ENCODE measurements at regions not wholly inside any gene's neighbourhood (a gene's known extent, or its start where the extent isn't known, plus 50 kb on each side); places are given as distances from the start of the nearest gene placed in this dataset.

DNA sequence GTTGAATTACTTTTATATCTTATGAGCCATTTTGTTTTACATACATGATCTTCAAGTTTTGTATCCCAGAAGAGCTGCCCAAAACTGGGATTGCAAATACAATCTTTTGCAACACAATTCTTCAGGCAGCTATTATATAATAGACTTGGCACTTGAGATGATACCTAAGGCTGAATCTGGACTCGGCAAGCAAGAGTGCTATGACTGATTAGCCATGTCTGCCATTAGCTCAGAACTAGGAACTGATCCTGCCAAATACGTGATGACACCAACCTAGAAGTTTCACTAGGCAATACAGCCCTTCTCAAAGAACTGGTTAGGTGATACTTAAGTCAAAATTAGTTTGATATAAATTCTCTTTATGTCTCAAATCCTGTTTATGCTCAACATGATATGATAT, 619.6 kb downstream of the CPS1 start:
- ATAC-seq (no peak), FAIRE-seq (no peak), DNase-seq (ENCODE audit: low read depth in 1 of 2, low spot score in 1 of 2) (no peak)
- H3K9me3 ChIP-seq = no peaks in the 10 kb centered on the region
- CTCF ChIA-PET = no interaction called here
- no peak overlapping the region for H3K4me2 ChIP-seq
- WGBS (ENCODE audit: missing lambda C conversion rate) = 20% methylated on average over 2 of the region's 2 CpGs
- no peaks in the 10 kb centered on the region for H3K4me1 ChIP-seq
- POLR2A ChIA-PET = no interaction called here
- TF ChIP-seq CHD4 (IDR thresholded peaks at IDR 0.05; ENCODE audit: borderline replicate concordance) = no peak
- no peak for TF ChIP-seq KDM5A (IDR thresholded peaks at IDR 0.05)
- TF ChIP-seq HOXA7 (CRISPR knock-in tag; IDR thresholded peaks at IDR 0.05) = no peak
- TF ChIP-seq ZC3H11A (IDR thresholded peaks at IDR 0.05) = no peak
- TF ChIP-seq CEBPB (IDR thresholded peaks at IDR 0.05) = no peak
- no peak for TF ChIP-seq MAZ (IDR thresholded peaks at IDR 0.05; ENCODE audit: borderline replicate concordance, low read depth, low read length)
- no peak for TF ChIP-seq TFCP2L1 (CRISPR knock-in tag; IDR thresholded peaks at IDR 0.05)
- TF ChIP-seq EHF (CRISPR knock-in tag; IDR thresholded peaks at IDR 0.05) = no peak
- TF ChIP-seq, protein P1, sequence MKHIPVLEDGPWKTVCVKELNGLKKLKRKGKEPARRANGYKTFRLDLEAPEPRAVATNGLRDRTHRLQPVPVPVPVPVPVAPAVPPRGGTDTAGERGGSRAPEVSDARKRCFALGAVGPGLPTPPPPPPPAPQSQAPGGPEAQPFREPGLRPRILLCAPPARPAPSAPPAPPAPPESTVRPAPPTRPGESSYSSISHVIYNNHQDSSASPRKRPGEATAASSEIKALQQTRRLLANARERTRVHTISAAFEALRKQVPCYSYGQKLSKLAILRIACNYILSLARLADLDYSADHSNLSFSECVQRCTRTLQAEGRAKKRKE (CRISPR knock-in tag; IDR thresholded peaks at IDR 0.05; ENCODE audit: low read depth) = no peak
- TF ChIP-seq, protein P2, sequence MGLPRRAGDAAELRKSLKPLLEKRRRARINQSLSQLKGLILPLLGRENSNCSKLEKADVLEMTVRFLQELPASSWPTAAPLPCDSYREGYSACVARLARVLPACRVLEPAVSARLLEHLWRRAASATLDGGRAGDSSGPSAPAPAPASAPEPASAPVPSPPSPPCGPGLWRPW (IDR thresholded peaks at IDR 0.05) = no peak
- no peak for TF ChIP-seq RFX5 (IDR thresholded peaks at IDR 0.05)
- TF ChIP-seq, protein P3, sequence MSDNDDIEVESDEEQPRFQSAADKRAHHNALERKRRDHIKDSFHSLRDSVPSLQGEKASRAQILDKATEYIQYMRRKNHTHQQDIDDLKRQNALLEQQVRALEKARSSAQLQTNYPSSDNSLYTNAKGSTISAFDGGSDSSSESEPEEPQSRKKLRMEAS (IDR thresholded peaks at IDR 0.05) = no peak
- no peak for TF ChIP-seq PHF8 (IDR thresholded peaks at IDR 0.05; ENCODE audit: borderline replicate concordance, low read depth)
- TF ChIP-seq POLR2A (IDR thresholded peaks at IDR 0.05; ENCODE audit: low read length) = no peak
- no peak for TF ChIP-seq HOXB13 (CRISPR knock-in tag; IDR thresholded peaks at IDR 0.05; ENCODE audit: low read depth)
- TF ChIP-seq FOXS1 (CRISPR knock-in tag; IDR thresholded peaks at IDR 0.05) = no peak
- H3K27ac ChIP-seq = no peak overlapping the region
- no peak overlapping the region for H3K4me3 ChIP-seq

DNA sequence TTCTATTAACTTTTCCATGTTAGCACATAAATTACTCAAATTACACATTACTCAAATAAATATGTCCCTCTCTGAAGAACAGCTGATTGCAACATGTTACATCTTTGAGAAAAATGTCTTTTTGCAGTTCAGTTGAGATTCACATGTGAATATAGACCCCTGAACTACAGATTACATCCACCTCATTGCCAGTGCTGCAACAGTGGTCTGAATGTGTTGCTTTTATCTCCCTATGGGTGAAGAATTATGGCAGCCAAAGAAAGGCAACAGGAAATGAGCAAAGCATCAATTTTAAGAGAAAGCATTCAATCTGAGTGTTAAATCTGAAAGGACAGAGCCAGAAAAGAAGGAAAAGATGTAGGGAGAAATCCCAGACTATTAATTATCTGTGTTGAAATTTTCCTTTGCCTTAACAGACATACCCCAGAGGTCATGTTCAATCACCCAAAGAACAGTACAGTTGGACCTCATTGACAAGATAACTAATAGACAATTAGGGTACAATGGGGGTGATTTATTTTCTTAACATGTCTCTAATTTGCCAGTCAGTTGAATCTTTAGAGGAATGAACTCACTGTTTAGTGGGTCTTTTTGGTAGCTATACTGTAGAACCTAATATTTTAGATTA, 620.2 kb downstream of the CPS1 start:
- DNase-seq (ENCODE audit: low read depth in 1 of 2, low spot score in 1 of 2) (no peak), FAIRE-seq (no peak), ATAC-seq (no peak)
- H3K4me3 ChIP-seq = no peak overlapping the region
- no peaks in the 10 kb centered on the region for H3K4me1 ChIP-seq
- CTCF ChIA-PET = no interaction called here
- no peak overlapping the region for H3K4me2 ChIP-seq
- no peak overlapping the region for H3K27ac ChIP-seq
- POLR2A ChIA-PET = no interaction called here
- TF ChIP-seq RFX5 (IDR thresholded peaks at IDR 0.05) = no peak
- TF ChIP-seq MAFK (IDR thresholded peaks at IDR 0.05; ENCODE audit: partially characterized antibody) = no peak
- TF ChIP-seq CHD4 (IDR thresholded peaks at IDR 0.05; ENCODE audit: borderline replicate concordance) = no peak
- no peak for TF ChIP-seq SREBF2 (IDR thresholded peaks at IDR 0.05)
- TF ChIP-seq HEYL (CRISPR knock-in tag; IDR thresholded peaks at IDR 0.05) = no peak
- no peak for TF ChIP-seq EHMT2 (IDR thresholded peaks at IDR 0.05; ENCODE audit: low read depth)
- TF ChIP-seq RARB (CRISPR knock-in tag; IDR thresholded peaks at IDR 0.05) = no peak
- TF ChIP-seq RAD21 (conservative IDR thresholded peaks at IDR 0.05 in 1 of 2, IDR thresholded peaks at IDR 0.05 in 1 of 2) = no peak
- no peak for TF ChIP-seq RNF2 (IDR thresholded peaks at IDR 0.05; ENCODE audit: borderline replicate concordance, low read depth)
- TF ChIP-seq POLR2A (IDR thresholded peaks at IDR 0.05; ENCODE audit: low read length) = no peak
- no peak for TF ChIP-seq KDM5A (IDR thresholded peaks at IDR 0.05)
- no peak for TF ChIP-seq FOXS1 (CRISPR knock-in tag; IDR thresholded peaks at IDR 0.05)
- no peak for TF ChIP-seq ZSCAN20 (CRISPR knock-in tag; IDR thresholded peaks at IDR 0.05)
- TF ChIP-seq, protein P1 (CRISPR knock-in tag; IDR thresholded peaks at IDR 0.05; ENCODE audit: low read depth) = no peak
- TF ChIP-seq, protein P4, sequence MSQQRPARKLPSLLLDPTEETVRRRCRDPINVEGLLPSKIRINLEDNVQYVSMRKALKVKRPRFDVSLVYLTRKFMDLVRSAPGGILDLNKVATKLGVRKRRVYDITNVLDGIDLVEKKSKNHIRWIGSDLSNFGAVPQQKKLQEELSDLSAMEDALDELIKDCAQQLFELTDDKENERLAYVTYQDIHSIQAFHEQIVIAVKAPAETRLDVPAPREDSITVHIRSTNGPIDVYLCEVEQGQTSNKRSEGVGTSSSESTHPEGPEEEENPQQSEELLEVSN (IDR thresholded peaks at IDR 0.05; ENCODE audit: borderline replicate concordance, low read depth) = no peak
- H3K9me3 ChIP-seq = no peaks in the 10 kb centered on the region

All from A549 (cell line).